RWPE2 (cell line): ENCODE measurements at regions not wholly inside any gene's neighbourhood (a gene's known extent, or its start where the extent isn't known, plus 50 kb on each side); places are given as distances from the start of the nearest gene placed in this dataset.

Experiments used
- ATAC-seq: fragments of 200-7000 bp; cut with Tn5 transposase; 3 replicates; pipeline ENCODE4 v1.9.1; 2021; ENCODE audit warnings: low read depth
- DNase-seq: peaks from one replicate; pipeline ENCODE4 v3.0.0-alpha.2; 2020; ENCODE audit warnings: low spot score
- H3K27ac ChIP-seq: fragments of 450-650 bp; 2 replicates; pipeline ENCODE4 v1.5.1; 2017; ENCODE audit warnings: mild to moderate bottlenecking; ENCODE audit not compliant: poor library complexity, severe bottlenecking
- H3K27me3 ChIP-seq: fragments of 250-450 bp; sonication (Bioruptor Pico); 2 replicates; pipeline ENCODE4 v1.5.1; 2021; ENCODE audit warnings: mild to moderate bottlenecking, moderate library complexity; ENCODE audit not compliant: insufficient read depth, poor library complexity, severe bottlenecking
- H3K36me3 ChIP-seq: fragments of 250-450 bp; sonication (Bioruptor Pico); 2 replicates; pipeline ENCODE4 v1.5.1; 2020; ENCODE audit warnings: low read depth, mild to moderate bottlenecking, moderate library complexity
- H3K4me1 ChIP-seq: fragments of 250-450 bp; sonication (Bioruptor Pico); 2 replicates; pipeline ENCODE4 v1.5.1; 2021; ENCODE audit warnings: mild to moderate bottlenecking, moderate library complexity; ENCODE audit not compliant: insufficient read depth, poor library complexity, severe bottlenecking
- H3K4me3 ChIP-seq: fragments of 250-450 bp; sonication (Bioruptor Pico); 2 replicates; pipeline ENCODE4 v1.5.1; 2021; ENCODE audit warnings: mild to moderate bottlenecking, moderate library complexity; ENCODE audit not compliant: severe bottlenecking
- H3K9me3 ChIP-seq: fragments of 250-450 bp; sonication (Bioruptor Pico); 2 replicates; pipeline ENCODE4 v1.5.1; 2021; ENCODE audit warnings: mild to moderate bottlenecking, moderate library complexity; ENCODE audit not compliant: severe bottlenecking
- TF ChIP-seq, protein P1 (sequence below): fragments of 450-650 bp; IDR thresholded peaks from one replicate; pipeline ENCODE4 v1.5.1; 2017; ENCODE audit warnings: mild to moderate bottlenecking, moderate library complexity; ENCODE audit not compliant: poor library complexity, severe bottlenecking

DNA sequence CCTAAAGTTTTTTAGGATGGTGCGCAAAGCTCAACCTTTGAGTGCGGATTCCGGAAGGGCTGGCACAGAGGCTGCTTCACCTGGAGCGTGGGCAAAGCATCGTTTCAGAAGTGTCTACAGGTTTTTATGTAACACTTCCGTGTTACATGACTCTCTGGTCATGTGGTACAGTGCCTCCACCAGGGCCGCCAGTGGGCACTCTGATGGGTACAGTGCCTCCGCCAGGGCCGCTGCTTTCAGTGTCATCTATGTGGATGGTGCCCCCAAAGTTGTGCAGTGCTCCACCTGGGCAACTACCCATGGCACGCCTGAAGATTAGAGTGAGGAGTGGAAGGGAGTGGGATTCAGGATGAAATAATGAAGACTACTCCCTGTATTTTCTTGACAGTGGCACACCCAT, 101.4 kb upstream of the C1orf174 start:
- TF ChIP-seq, protein P1, sequence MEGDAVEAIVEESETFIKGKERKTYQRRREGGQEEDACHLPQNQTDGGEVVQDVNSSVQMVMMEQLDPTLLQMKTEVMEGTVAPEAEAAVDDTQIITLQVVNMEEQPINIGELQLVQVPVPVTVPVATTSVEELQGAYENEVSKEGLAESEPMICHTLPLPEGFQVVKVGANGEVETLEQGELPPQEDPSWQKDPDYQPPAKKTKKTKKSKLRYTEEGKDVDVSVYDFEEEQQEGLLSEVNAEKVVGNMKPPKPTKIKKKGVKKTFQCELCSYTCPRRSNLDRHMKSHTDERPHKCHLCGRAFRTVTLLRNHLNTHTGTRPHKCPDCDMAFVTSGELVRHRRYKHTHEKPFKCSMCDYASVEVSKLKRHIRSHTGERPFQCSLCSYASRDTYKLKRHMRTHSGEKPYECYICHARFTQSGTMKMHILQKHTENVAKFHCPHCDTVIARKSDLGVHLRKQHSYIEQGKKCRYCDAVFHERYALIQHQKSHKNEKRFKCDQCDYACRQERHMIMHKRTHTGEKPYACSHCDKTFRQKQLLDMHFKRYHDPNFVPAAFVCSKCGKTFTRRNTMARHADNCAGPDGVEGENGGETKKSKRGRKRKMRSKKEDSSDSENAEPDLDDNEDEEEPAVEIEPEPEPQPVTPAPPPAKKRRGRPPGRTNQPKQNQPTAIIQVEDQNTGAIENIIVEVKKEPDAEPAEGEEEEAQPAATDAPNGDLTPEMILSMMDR, result no peak
- H3K27ac ChIP-seq, result no peak overlapping the region
- no peak overlapping the region for H3K4me3 ChIP-seq
- DNase-seq (no peak), ATAC-seq (no peak)
- no peaks in the 10 kb centered on the region for H3K4me1 ChIP-seq
- H3K9me3 ChIP-seq, result no peaks in the 10 kb centered on the region
- no peaks in the 10 kb centered on the region for H3K36me3 ChIP-seq
- no peaks in the 10 kb centered on the region for H3K27me3 ChIP-seq

DNA sequence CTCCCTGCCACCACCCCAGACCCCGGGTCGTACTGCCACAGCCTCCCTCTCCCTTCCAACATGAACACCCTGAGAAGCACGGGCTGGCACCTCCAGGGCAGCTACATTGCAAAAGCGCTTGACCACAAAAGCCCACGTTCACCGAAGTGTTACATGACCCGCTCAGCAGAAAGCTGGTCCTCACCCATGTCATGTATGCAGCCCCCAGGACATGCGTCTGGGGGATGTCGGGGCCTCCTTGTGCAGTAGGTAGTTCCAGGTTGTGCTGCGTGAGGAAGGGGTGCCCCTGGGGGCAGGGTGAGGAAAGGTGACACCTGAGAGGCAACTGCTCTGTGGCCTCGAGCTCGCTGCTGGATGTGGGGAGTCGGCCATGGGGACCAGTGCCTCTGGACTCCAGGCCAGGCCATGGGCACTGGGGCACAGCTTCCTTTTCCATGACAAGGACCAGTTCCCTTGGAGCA, 102.0 kb upstream of the C1orf174 start:
- TF ChIP-seq, protein P1, result no peak
- Histone ChIP-seq H3K4me3 (no peak overlapping the region), H3K4me1 (no peaks in the 10 kb centered on the region), H3K9me3 (no peaks in the 10 kb centered on the region), H3K27ac (no peak overlapping the region), H3K27me3 (no peaks in the 10 kb centered on the region), H3K36me3 (no peaks in the 10 kb centered on the region)
- DNase-seq, result no peak
- ATAC-seq, result no peak

GRCh38 chr1:4002741-4003140, 102.7 kb upstream of the C1orf174 start:
- Histone ChIP-seq H3K36me3 (no peaks in the 10 kb centered on the region), H3K27me3 (no peaks in the 10 kb centered on the region), H3K4me3 (no peak overlapping the region), H3K27ac (no peak overlapping the region), H3K4me1 (no peaks in the 10 kb centered on the region), H3K9me3 (no peaks in the 10 kb centered on the region)
- ATAC-seq (no peak), DNase-seq (no peak)
- TF ChIP-seq, protein P1, result no peak

DNA sequence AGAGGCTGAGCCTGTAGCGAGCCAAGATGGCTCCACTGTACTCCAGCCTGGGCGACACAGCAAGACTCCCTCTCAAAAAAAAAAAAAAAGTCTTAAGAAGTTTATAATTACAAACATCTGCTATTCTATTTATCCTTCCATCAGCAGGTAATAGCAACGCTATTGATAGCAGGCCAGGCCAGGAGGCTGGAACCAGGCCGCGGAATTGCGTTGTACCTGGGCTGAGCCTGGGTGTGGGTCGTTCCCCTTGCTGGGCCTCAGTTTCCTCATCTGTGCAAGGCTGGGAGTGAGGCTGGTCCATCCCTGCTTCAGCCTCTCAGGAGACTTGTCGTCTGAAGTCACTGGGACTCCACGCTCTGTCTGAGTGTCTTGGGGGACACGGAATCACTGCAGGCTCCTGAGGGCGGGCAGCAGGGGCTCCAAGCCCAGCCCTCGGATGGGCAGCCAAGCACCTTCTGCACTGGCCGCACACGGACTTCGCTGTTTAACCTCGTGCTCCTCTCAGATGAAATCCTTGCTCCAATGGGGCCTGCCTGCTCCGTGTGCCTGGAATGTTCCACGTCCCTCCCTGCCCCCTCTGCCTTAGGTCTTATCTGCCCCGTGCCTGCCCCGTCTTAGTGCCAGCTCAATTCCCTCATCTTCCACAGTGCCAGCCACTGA, 103.9 kb upstream of the C1orf174 start:
- TF ChIP-seq, protein P1, result no peak
- no peak overlapping the region for H3K27ac ChIP-seq
- ATAC-seq, result no peak
- H3K36me3 ChIP-seq, result no peaks in the 10 kb centered on the region
- DNase-seq, result no peak
- H3K4me1 ChIP-seq, result no peaks in the 10 kb centered on the region
- H3K9me3 ChIP-seq, result no peaks in the 10 kb centered on the region
- no peak overlapping the region for H3K4me3 ChIP-seq
- no peaks in the 10 kb centered on the region for H3K27me3 ChIP-seq

DNA sequence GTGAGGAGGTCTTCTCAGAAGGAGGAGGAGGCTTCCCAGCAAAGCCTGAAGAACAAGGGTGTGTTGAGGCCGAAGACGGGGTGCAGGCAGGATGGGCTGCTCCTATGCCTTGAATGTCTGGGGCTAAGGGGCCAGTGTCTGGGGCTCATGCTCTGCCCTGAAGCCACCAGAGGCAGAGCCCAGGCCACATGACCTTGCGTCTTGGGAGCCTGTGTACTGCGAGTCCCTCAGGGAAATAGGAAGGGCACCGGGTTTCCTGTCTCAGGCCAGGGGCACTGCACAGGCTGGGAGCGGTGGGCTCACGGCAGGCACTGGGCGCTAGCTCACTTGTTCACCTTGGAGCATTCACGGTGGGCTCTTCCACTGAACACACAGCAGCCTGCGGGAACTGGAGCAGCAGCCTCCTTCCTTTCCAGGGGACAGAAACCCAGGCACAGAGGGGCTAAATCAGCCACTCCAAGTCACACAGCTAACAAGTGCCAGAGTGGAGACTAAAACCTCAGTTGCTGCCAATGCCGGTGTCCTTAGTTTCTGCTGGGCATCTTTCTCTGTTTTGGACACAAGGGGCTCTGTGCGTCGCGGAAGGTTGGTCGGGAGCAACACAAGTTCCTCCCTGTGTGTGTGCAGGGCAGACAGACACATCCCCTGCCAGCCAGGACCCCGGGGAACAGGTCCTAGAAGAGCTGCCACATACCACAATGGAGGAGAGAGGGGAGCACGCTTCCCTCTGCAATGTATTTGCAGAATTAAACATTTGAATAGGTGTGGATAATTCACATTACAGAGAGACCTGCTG, 104.8 kb upstream of the C1orf174 start:
- H3K27ac ChIP-seq, result no peak overlapping the region
- H3K36me3 ChIP-seq, result no peaks in the 10 kb centered on the region
- no peak for ATAC-seq
- no peak for DNase-seq
- H3K4me1 ChIP-seq, result no peaks in the 10 kb centered on the region
- no peaks in the 10 kb centered on the region for H3K9me3 ChIP-seq
- no peak overlapping the region for H3K4me3 ChIP-seq
- TF ChIP-seq, protein P1, result no peak
- no peaks in the 10 kb centered on the region for H3K27me3 ChIP-seq
